Subcutaneous abdominal adipose tissue (tissue), 5 donors: ENCODE measurements at regions not wholly inside any gene's neighbourhood (a gene's known extent, or its start where the extent isn't known, plus 50 kb on each side); places are given as distances from the start of the nearest gene placed in this dataset.

ENCODE experiments used
- H3K27ac ChIP-seq: one replicate; pipeline ENCODE4 v1.7.0; 2013; ENCODE audit warnings: low read depth, mild to moderate bottlenecking, inconsistent platforms, low read length, moderate library complexity
- H3K27me3 ChIP-seq, 5 donors: one replicate each; pipeline ENCODE4 v1.7.0; 2013; ENCODE audit warnings: low read length in 5 of 5, inconsistent platforms in 1 of 5; ENCODE audit not compliant: control insufficient read depth in 5 of 5, insufficient read depth in 4 of 5
- H3K36me3 ChIP-seq, 5 donors: one replicate each; pipeline ENCODE4 v1.7.0; 2013; ENCODE audit warnings: low read length in 5 of 5; ENCODE audit not compliant: control insufficient read depth in 5 of 5, insufficient read depth in 5 of 5
- H3K4me1 ChIP-seq, 5 donors: one replicate each; pipeline ENCODE4 v1.7.0; 2013; ENCODE audit warnings: low read length in 5 of 5, mild to moderate bottlenecking in 3 of 5, moderate library complexity in 1 of 5; ENCODE audit not compliant: control insufficient read depth in 5 of 5, insufficient read depth in 5 of 5
- H3K4me3 ChIP-seq, 5 donors: one replicate each; pipeline ENCODE4 v1.7.0; 2013; ENCODE audit warnings: low read length in 5 of 5, low read depth in 1 of 5
- H3K9ac ChIP-seq, 5 donors: one replicate each; pipeline ENCODE4 v1.7.0; 2013; ENCODE audit warnings: low read length in 5 of 5, mild to moderate bottlenecking in 4 of 5, moderate library complexity in 3 of 5
- H3K9me3 ChIP-seq, 5 donors: one replicate each; pipeline ENCODE4 v1.7.0; 2013; ENCODE audit warnings: low read length in 5 of 5; ENCODE audit not compliant: control insufficient read depth in 5 of 5
- donor health status: healthy.
- donor health status: healthy.
- donor health status: healthy.
- donor health status: healthy.
- donor health status: healthy.

- Histone ChIP-seq H3K36me3 (no peaks in the 10 kb centered on the region), H3K4me1 (no peaks in the 10 kb centered on the region), H3K27me3 (no peaks in the 10 kb centered on the region), H3K9me3 (no peaks in the 10 kb centered on the region), H3K4me3 (no peak overlapping the region), H3K9ac (no peak overlapping the region), H3K27ac (no peak overlapping the region)
These were observed 940.4 kb downstream of the GLUD2 start for GRCh38 chrX:121987835-121988234.

- H3K36me3 ChIP-seq = no peaks in the 10 kb centered on the region
- H3K27ac ChIP-seq = no peak overlapping the region
- H3K9me3 ChIP-seq = no peaks in the 10 kb centered on the region
- peaks cover 0 to 5% (median 0%) of the 10 kb centered on the region in 5 donors for H3K27me3 ChIP-seq
- H3K4me3 ChIP-seq = no peak overlapping the region
- H3K9ac ChIP-seq = no peak overlapping the region
- H3K4me1 ChIP-seq = no peaks in the 10 kb centered on the region
These were observed 956.7 kb downstream of the GLUD2 start for GRCh38 chrX:122004127-122004526.

- peaks cover 0 to 6% (median 0%) of the 10 kb centered on the region in 5 donors for H3K9me3 ChIP-seq
- no peaks in the 10 kb centered on the region for H3K4me1 ChIP-seq
- no peaks in the 10 kb centered on the region for H3K27me3 ChIP-seq
- H3K4me3 ChIP-seq = no peak overlapping the region
- no peak overlapping the region for H3K27ac ChIP-seq
- no peak overlapping the region for H3K9ac ChIP-seq
- no peaks in the 10 kb centered on the region for H3K36me3 ChIP-seq
These were observed 979.3 kb downstream of the GLUD2 start for GRCh38 chrX:122026665-122027064.

GRCh38 chrX:122046226-122046625, 998.8 kb downstream of the GLUD2 start:
- Histone ChIP-seq H3K4me3 (no peak overlapping the region), H3K27me3 (no peaks in the 10 kb centered on the region), H3K36me3 (no peaks in the 10 kb centered on the region), H3K9me3 (peaks cover 0 to 7% (median 0%) of the 10 kb centered on the region in 5 donors), H3K9ac (no peak overlapping the region), H3K27ac (no peak overlapping the region), H3K4me1 (no peaks in the 10 kb centered on the region)

GRCh38 chrX:122046815-122047214, 999.4 kb downstream of the GLUD2 start:
- peaks cover 0 to 7% (median 0%) of the 10 kb centered on the region in 5 donors for H3K9me3 ChIP-seq
- H3K36me3 ChIP-seq = no peaks in the 10 kb centered on the region
- no peaks in the 10 kb centered on the region for H3K4me1 ChIP-seq
- no peaks in the 10 kb centered on the region for H3K27me3 ChIP-seq
- H3K9ac ChIP-seq = no peak overlapping the region
- no peak overlapping the region for H3K4me3 ChIP-seq
- H3K27ac ChIP-seq = no peak overlapping the region

GRCh38 chrX:122047261-122047660, 999.9 kb downstream of the GLUD2 start:
- Histone ChIP-seq H3K4me3 (no peak overlapping the region), H3K27ac (no peak overlapping the region), H3K4me1 (no peaks in the 10 kb centered on the region), H3K27me3 (no peaks in the 10 kb centered on the region), H3K9me3 (peaks cover 0 to 6% (median 0%) of the 10 kb centered on the region in 5 donors), H3K9ac (no peak overlapping the region), H3K36me3 (no peaks in the 10 kb centered on the region)

- H3K9ac ChIP-seq = no peak overlapping the region
- no peaks in the 10 kb centered on the region for H3K36me3 ChIP-seq
- H3K4me3 ChIP-seq = no peak overlapping the region
- no peak overlapping the region for H3K27ac ChIP-seq
- no peaks in the 10 kb centered on the region for H3K9me3 ChIP-seq
- no peaks in the 10 kb centered on the region for H3K27me3 ChIP-seq
- H3K4me1 ChIP-seq = no peaks in the 10 kb centered on the region
These were observed 1008.0 kb downstream of the GLUD2 start for GRCh38 chrX:122055460-122055859.

GRCh38 chrX:122055979-122056715, 1008.7 kb downstream of the GLUD2 start:
- no peaks in the 10 kb centered on the region for H3K4me1 ChIP-seq
- no peaks in the 10 kb centered on the region for H3K36me3 ChIP-seq
- H3K27ac ChIP-seq = no peak overlapping the region
- no peaks in the 10 kb centered on the region for H3K27me3 ChIP-seq
- H3K9me3 ChIP-seq = no peaks in the 10 kb centered on the region
- no peak overlapping the region for H3K4me3 ChIP-seq
- H3K9ac ChIP-seq = no peak overlapping the region

- no peaks in the 10 kb centered on the region for H3K36me3 ChIP-seq
- peaks cover 0 to 3% (median 0%) of the 10 kb centered on the region in 5 donors for H3K27me3 ChIP-seq
- no peak overlapping the region for H3K9ac ChIP-seq
- peaks cover 0 to 4% (median 0%) of the 10 kb centered on the region in 5 donors for H3K9me3 ChIP-seq
- no peak overlapping the region for H3K27ac ChIP-seq
- no peak overlapping the region for H3K4me3 ChIP-seq
- no peaks in the 10 kb centered on the region for H3K4me1 ChIP-seq
These were observed 1028.8 kb downstream of the GLUD2 start for GRCh38 chrX:122076241-122076640.

GRCh38 chrX:122078079-122078478, 1030.7 kb downstream of the GLUD2 start:
- no peak overlapping the region for H3K27ac ChIP-seq
- H3K36me3 ChIP-seq = no peaks in the 10 kb centered on the region
- H3K27me3 ChIP-seq = peaks cover 0 to 3% (median 0%) of the 10 kb centered on the region in 5 donors
- no peak overlapping the region for H3K4me3 ChIP-seq
- H3K4me1 ChIP-seq = no peaks in the 10 kb centered on the region
- no peak overlapping the region for H3K9ac ChIP-seq
- H3K9me3 ChIP-seq = no peaks in the 10 kb centered on the region
